Panc1 (cell line): ENCODE measurements at regions not wholly inside any gene's neighbourhood (a gene's known extent, or its start where the extent isn't known, plus 50 kb on each side); places are given as distances from the start of the nearest gene placed in this dataset.

Experiments
- ATAC-seq: fragments of 200-7000 bp; cut with Tn5 transposase; 2 replicates; pipeline ENCODE4 v1.9.1; 2020; ENCODE audit warnings: mild to moderate bottlenecking, moderate library complexity
- BruUV-seq: library from RNA; stranded (reverse); fragments of 400-500 nt; replicated peaks from 2 replicates; lab custom pipeline; 2021; lab: Mats Ljungman, UMichigan
- CTCF ChIA-PET: fragments of 300-600 bp; sonication (Branson Sonifier 250); formaldehyde crosslinking; loops from one replicate; lab custom pipeline; 2022; ENCODE audit warnings: antibody characterized with exemption; lab: Charles Lee
- POLR2A ChIA-PET: fragments of 300-600 bp; sonication (Branson Sonifier 250); formaldehyde crosslinking; loops from one replicate; lab custom pipeline; 2022; ENCODE audit warnings: antibody characterized with exemption; lab: Charles Lee
- DNase-seq: peaks from one replicate; pipeline ENCODE4 v3.0.0-alpha.2; 2010; ENCODE audit warnings: low read depth, low spot score
- H3K27ac ChIP-seq: 2 replicates; pipeline ENCODE4 v1.5.1; 2011; ENCODE audit warnings: mild to moderate bottlenecking, low read length, inconsistent platforms
- H3K27me3 ChIP-seq: fragments of 200-500 bp; sonication (Bioruptor generic); 2 replicates; pipeline ENCODE4 v1.6.0; 2014; ENCODE audit warnings: low read length, inconsistent platforms; ENCODE audit not compliant: control insufficient read depth, insufficient read depth
- H3K36me3 ChIP-seq: fragments of 200-500 bp; sonication (Bioruptor generic); 2 replicates; pipeline ENCODE4 v1.5.1; 2014; ENCODE audit warnings: inconsistent platforms, mild to moderate bottlenecking, low read length, moderate library complexity; ENCODE audit not compliant: control insufficient read depth, insufficient read depth
- H3K4me1 ChIP-seq: 2 replicates; pipeline ENCODE4 v1.5.1; 2011; ENCODE audit warnings: inconsistent platforms, mild to moderate bottlenecking, low read length, moderate library complexity; ENCODE audit not compliant: control insufficient read depth, insufficient read depth
- H3K4me3 ChIP-seq, 2 experiments: 2 replicates each; pipeline ENCODE4 v1.5.1; 2011 to 2012; ENCODE audit warnings: low read depth in 2 of 2, low read length in 2 of 2, mild to moderate bottlenecking in 2 of 2, inconsistent platforms in 1 of 2, moderate library complexity in 1 of 2
- H3K9me3 ChIP-seq: fragments of 200-500 bp; sonication (Bioruptor generic); 2 replicates; pipeline ENCODE4 v1.5.1; 2014; ENCODE audit warnings: low read depth, mild to moderate bottlenecking, inconsistent platforms, low read length, moderate library complexity; ENCODE audit not compliant: control insufficient read depth, insufficient read depth
- CTCF ChIP-seq: fragments of 450-650 bp; IDR thresholded peaks from 2 replicates; pipeline ENCODE4 v1.5.1; 2017; ENCODE audit warnings: mild to moderate bottlenecking
- POLR2AphosphoS5 ChIP-seq: IDR thresholded peaks from 2 replicates; pipeline ENCODE4 v1.6.1; 2012; ENCODE audit warnings: mild to moderate bottlenecking, low read depth, low read length, moderate library complexity
- REST ChIP-seq, 2 experiments: IDR thresholded peaks; 2 replicates each; pipeline ENCODE4 v1.6.1; 2011 to 2012; ENCODE audit warnings: low read depth in 2 of 2, control low read depth in 1 of 2, low read length in 1 of 2, mild to moderate bottlenecking in 1 of 2, moderate library complexity in 1 of 2; ENCODE audit not compliant: insufficient read depth in 1 of 2
- SIN3A ChIP-seq: IDR thresholded peaks from 2 replicates; pipeline ENCODE4 v1.6.1; 2012; ENCODE audit warnings: low read depth, mild to moderate bottlenecking, low read length, moderate library complexity, borderline replicate concordance; ENCODE audit not compliant: insufficient read depth
- TCF7L2 ChIP-seq: IDR thresholded peaks from 2 replicates; pipeline ENCODE4 v1.6.1; 2011; ENCODE audit warnings: mild to moderate bottlenecking, low read depth, low read length, inconsistent platforms
- in situ Hi-C: cut with HindIII; loops from 2 replicates; pipeline ENCODE4 v1.10.0; 2016; ENCODE audit warnings: low sequenced_read_pairs, low pct_unique_long_range_greater_than_20kb
- intact Hi-C: fragments of 100-400 bp; cut with micrococcal nuclease; formaldehyde crosslinking; loops from one replicate; pipeline ENCODE4 v1.10.0; 2022; ENCODE audit not compliant: unreplicated experiment

- ATAC-seq (no peak), DNase-seq (no peak)
- ChIA-PET CTCF (no interaction called here), POLR2A (no interaction called here)
- no peaks in the 10 kb centered on the region for H3K27me3 ChIP-seq
- no peak overlapping the region for H3K4me3 ChIP-seq
- no peak overlapping the region for H3K27ac ChIP-seq
- intact Hi-C loops (no loop called here), in situ Hi-C loops (no loop called here)
- H3K9me3 ChIP-seq = no peaks in the 10 kb centered on the region
- H3K4me1 ChIP-seq = no peaks in the 10 kb centered on the region
- TF ChIP-seq TCF7L2 (no peak), REST (IDR thresholded peaks at IDR 0.05; ENCODE audit: insufficient read depth in 1 of 2, low read depth in 2 of 2, low read length in 1 of 2) (no peak), SIN3A (no peak), POLR2AphosphoS5 (no peak), CTCF (no peak)
- H3K36me3 ChIP-seq = no peaks in the 10 kb centered on the region
- no TSS peak for BruUV-seq
Measured at GRCh38 chrX:95841863-95842262, 842.8 kb upstream of the DIAPH2 start.

GRCh38 chrX:95860127-95860526 lies 824.5 kb upstream of the DIAPH2 start:
- POLR2A ChIA-PET = no interaction called here
- no peak for ATAC-seq
- in situ Hi-C loops (no loop called here), intact Hi-C loops (no loop called here)
- Histone ChIP-seq H3K27ac (no peak overlapping the region), H3K4me1 (no peaks in the 10 kb centered on the region), H3K9me3 (no peaks in the 10 kb centered on the region), H3K4me3 (no peak overlapping the region), H3K36me3 (no peaks in the 10 kb centered on the region), H3K27me3 (no peaks in the 10 kb centered on the region)
- CTCF ChIA-PET = no interaction called here
- BruUV-seq = no TSS peak
- TF ChIP-seq POLR2AphosphoS5 (no peak), SIN3A (no peak), REST (IDR thresholded peaks at IDR 0.05; ENCODE audit: insufficient read depth in 1 of 2, low read depth in 2 of 2, low read length in 1 of 2) (no peak)
- DNase-seq = no peak
